H9 (cell line): ENCODE measurements at regions not wholly inside any gene's neighbourhood (a gene's known extent, or its start where the extent isn't known, plus 50 kb on each side); places are given as distances from the start of the nearest gene placed in this dataset.

ENCODE experiments used
- DNase-seq: peaks from one replicate; pipeline ENCODE4 v3.0.0-alpha.2; 2017
- H2AFZ ChIP-seq: one replicate; pipeline ENCODE4 v1.6.1; 2013; ENCODE audit warnings: mild to moderate bottlenecking, low read length, control low read depth, moderate library complexity
- H2AK5ac ChIP-seq: 2 replicates; pipeline ENCODE4 v1.6.1; 2013; ENCODE audit warnings: low read length, control low read depth, mixed read lengths; ENCODE audit not compliant: insufficient read length
- H2BK120ac ChIP-seq: one replicate; pipeline ENCODE4 v1.6.1; 2013; ENCODE audit warnings: low read depth, mild to moderate bottlenecking, low read length, control low read depth, inconsistent platforms; ENCODE audit not compliant: poor library complexity, severe bottlenecking
- H2BK12ac ChIP-seq: 2 replicates; pipeline ENCODE4 v1.6.1; 2013; ENCODE audit warnings: low read length, control low read depth, mixed read lengths, low read depth; ENCODE audit not compliant: insufficient read length
- H2BK15ac ChIP-seq: 2 replicates; pipeline ENCODE4 v1.6.1; 2013; ENCODE audit warnings: low read depth, low read length, control low read depth
- H2BK20ac ChIP-seq: one replicate; pipeline ENCODE4 v1.6.1; 2013; ENCODE audit warnings: low read depth, mild to moderate bottlenecking, low read length, control low read depth, inconsistent platforms; ENCODE audit not compliant: poor library complexity, severe bottlenecking
- H2BK5ac ChIP-seq: 2 replicates; pipeline ENCODE4 v1.6.1; 2013; ENCODE audit warnings: low read length, control low read depth, mixed read lengths; ENCODE audit not compliant: insufficient read length
- H3K14ac ChIP-seq: 2 replicates; pipeline ENCODE4 v1.6.1; 2013; ENCODE audit warnings: low read length, control low read depth; ENCODE audit not compliant: insufficient read depth
- H3K18ac ChIP-seq: 2 replicates; pipeline ENCODE4 v1.6.1; 2013; ENCODE audit warnings: low read depth, mild to moderate bottlenecking, mixed read lengths, low read length, control low read depth; ENCODE audit not compliant: insufficient read length
- H3K23ac ChIP-seq: 2 replicates; pipeline ENCODE4 v1.6.1; 2013; ENCODE audit warnings: low read length, control low read depth, mixed read lengths, low read depth; ENCODE audit not compliant: insufficient read length
- H3K23me2 ChIP-seq: 2 replicates; pipeline ENCODE4 v1.6.1; 2013; ENCODE audit warnings: low read depth, mild to moderate bottlenecking, mixed read lengths, low read length, control low read depth; ENCODE audit not compliant: insufficient read length, poor library complexity, severe bottlenecking
- H3K27ac ChIP-seq: 2 replicates; pipeline ENCODE4 v1.5.1; 2013; ENCODE audit warnings: low read length, control low read depth, mixed read lengths, low read depth; ENCODE audit not compliant: insufficient read length
- H3K27me3 ChIP-seq: 2 replicates; pipeline ENCODE4 v1.6.1; 2013; ENCODE audit warnings: low read length, control low read depth, inconsistent platforms; ENCODE audit not compliant: insufficient read depth
- H3K4ac ChIP-seq: 2 replicates; pipeline ENCODE4 v1.6.1; 2013; ENCODE audit warnings: low read depth, mild to moderate bottlenecking, control low read depth, inconsistent platforms, low read length, moderate library complexity
- H3K4me1 ChIP-seq: 2 replicates; pipeline ENCODE4 v1.6.1; 2013; ENCODE audit warnings: low read length, control low read depth, inconsistent platforms; ENCODE audit not compliant: insufficient read depth
- H3K4me2 ChIP-seq: 2 replicates; pipeline ENCODE4 v1.6.1; 2013; ENCODE audit warnings: low read length, control low read depth, mixed read lengths; ENCODE audit not compliant: insufficient read length, insufficient read depth
- H3K56ac ChIP-seq: 2 replicates; pipeline ENCODE4 v1.6.1; 2013; ENCODE audit warnings: low read depth, mild to moderate bottlenecking, mixed read lengths, low read length, control low read depth; ENCODE audit not compliant: insufficient read length
- H3K79me1 ChIP-seq: 2 replicates; pipeline ENCODE4 v1.6.1; 2013; ENCODE audit warnings: low read depth, mild to moderate bottlenecking, moderate library complexity, low read length, control low read depth, inconsistent platforms; ENCODE audit not compliant: insufficient read depth, poor library complexity, severe bottlenecking
- H3K79me2 ChIP-seq: 2 replicates; pipeline ENCODE4 v1.6.1; 2013; ENCODE audit warnings: low read length, control low read depth, inconsistent platforms; ENCODE audit not compliant: insufficient read depth
- H3K9ac ChIP-seq: 2 replicates; pipeline ENCODE4 v1.6.1; 2013; ENCODE audit warnings: low read length, control low read depth, mixed read lengths; ENCODE audit not compliant: insufficient read length; ENCODE audit errors: extremely low read depth
- H3K9me3 ChIP-seq: one replicate; pipeline ENCODE4 v1.6.1; 2013; ENCODE audit warnings: low read depth, low read length, inconsistent platforms; ENCODE audit not compliant: control insufficient read depth
- H3T11ph ChIP-seq: one replicate; pipeline ENCODE4 v1.6.1; 2013; ENCODE audit warnings: mild to moderate bottlenecking, low read length, control low read depth, inconsistent platforms
- H4K20me1 ChIP-seq: one replicate; pipeline ENCODE4 v1.6.1; 2013; ENCODE audit not compliant: control insufficient read depth, insufficient read length, insufficient read depth
- H4K5ac ChIP-seq: 2 replicates; pipeline ENCODE4 v1.6.1; 2013; ENCODE audit warnings: low read depth, mild to moderate bottlenecking, mixed read lengths, low read length, control low read depth; ENCODE audit not compliant: insufficient read length
- H4K8ac ChIP-seq: replicated peaks from 2 replicates; pipeline ENCODE4 v1.6.1; 2013; ENCODE audit warnings: low read length, control low read depth, mixed read lengths, low read depth; ENCODE audit not compliant: insufficient read length
- H4K91ac ChIP-seq: 2 replicates; pipeline ENCODE4 v1.6.1; 2013; ENCODE audit warnings: low read depth, mild to moderate bottlenecking, moderate library complexity, mixed read lengths, low read length, control low read depth; ENCODE audit not compliant: insufficient read length
- H3K27ac Mint-ChIP-seq, 3 experiments: 2 replicates in 2 of 3; 3 replicates in 1 of 3; pipeline ENCODE4 v1.8.0; 2020 to 2021; ENCODE audit warnings: mixed read lengths in 3 of 3, mild to moderate bottlenecking in 1 of 3, moderate library complexity in 1 of 3
- H3K27me3 Mint-ChIP-seq: 2 replicates; pipeline ENCODE4 v1.8.0; 2021; ENCODE audit warnings: low read depth, mild to moderate bottlenecking, moderate library complexity, mixed read lengths
- H3K36me3 Mint-ChIP-seq, 3 experiments: 2 replicates in 2 of 3; 3 replicates in 1 of 3; pipeline ENCODE4 v1.8.0; 2020 to 2021; ENCODE audit warnings: low read depth in 3 of 3, mixed read lengths in 3 of 3; ENCODE audit not compliant: insufficient read depth in 1 of 3
- H3K4me1 Mint-ChIP-seq, 2 experiments: 2 replicates each; pipeline ENCODE4 v1.8.0; 2020; ENCODE audit warnings: mixed read lengths in 2 of 2
- H3K4me3 Mint-ChIP-seq, 2 experiments: 2 replicates in 1 of 2; 3 replicates in 1 of 2; pipeline ENCODE4 v1.8.0; 2020 to 2021; ENCODE audit warnings: mild to moderate bottlenecking in 2 of 2, mixed read lengths in 2 of 2, moderate library complexity in 1 of 2
- H3K9me3 Mint-ChIP-seq, 2 experiments: 2 replicates in 1 of 2; 3 replicates in 1 of 2; pipeline ENCODE4 v1.8.0; 2020; ENCODE audit warnings: mild to moderate bottlenecking in 2 of 2, mixed read lengths in 2 of 2, moderate library complexity in 1 of 2
- WGBS: extraction: QIAGEN DNeasy Blood & Tissue Kit; methylation state at CpG from one replicate; pipeline ENCODE4 v1.1.7; 2013; ENCODE audit warnings: missing lambda C conversion rate, low lambda C conversion rate, mixed read lengths; ENCODE audit not compliant: insufficient read length; ENCODE audit errors: extremely low coverage; 5-methylcytosine and 5-hydroxymethylcytosine counted together
- TF ChIP-seq, protein P1 (sequence below): fragments of 200-600 bp; sonication (generic); conservative IDR thresholded peaks from 3 replicates; pipeline ENCODE4 v1.8.0; 2021; ENCODE audit warnings: antibody characterized with exemption, mild to moderate bottlenecking

DNA sequence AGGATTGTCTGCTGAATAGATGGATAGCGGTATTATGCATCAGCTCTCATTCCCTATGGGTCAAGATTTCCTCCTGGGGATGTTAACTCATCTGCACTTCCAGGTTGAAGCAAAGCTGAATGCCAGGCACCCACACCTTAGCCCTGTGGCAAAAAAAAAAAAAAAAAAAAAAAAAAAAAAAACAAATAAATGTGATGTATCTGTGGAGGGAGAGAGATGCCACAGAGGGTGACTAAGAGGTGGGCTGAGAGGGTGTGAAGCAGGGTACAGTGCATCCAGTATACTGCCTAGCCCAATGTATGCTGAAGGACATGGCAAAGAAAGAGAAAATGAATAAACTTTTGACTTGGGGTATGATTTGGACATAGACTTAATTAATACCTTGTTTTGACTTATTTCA lies 91.4 kb downstream of the COPS8 start:
- Mint-ChIP-seq H3K4me1 (no peaks in the 10 kb centered on the region), H3K4me3 (no peak overlapping the region), H3K27me3 (peaks cover 2% of the 10 kb centered on the region), H3K27ac (no peak overlapping the region), H3K9me3 (peaks cover 7 to 8% of the 10 kb centered on the region in 2 experiments; a peak in 3 of 5 replicates), H3K36me3 (peaks cover 0 to 3% (median 0%) of the 10 kb centered on the region in 3 experiments; a peak in 1 of 7 replicates)
- Histone ChIP-seq H4K20me1 (no peaks in the 10 kb centered on the region), H2AK5ac (no peak overlapping the region), H3K14ac (no peak overlapping the region), H3K56ac (no peak overlapping the region), H3K4me1 (no peaks in the 10 kb centered on the region), H3K18ac (no peak overlapping the region), H2BK20ac (no peak overlapping the region), H2BK12ac (no peak overlapping the region), H2AFZ (no peak overlapping the region), H3K23ac (no peak overlapping the region), H2BK120ac (no peak overlapping the region), H3T11ph (no peak overlapping the region), H4K8ac (no peak overlapping the region), H3K27ac (no peak overlapping the region), H4K91ac (no peak overlapping the region), H4K5ac (no peak overlapping the region), H2BK5ac (no peak overlapping the region), H3K23me2 (no peaks in the 10 kb centered on the region), H3K27me3 (no peaks in the 10 kb centered on the region), H3K79me1 (no peaks in the 10 kb centered on the region), H3K4me2 (no peak overlapping the region), H3K9ac (no peak overlapping the region), H3K4ac (no peak overlapping the region), H2BK15ac (no peak overlapping the region), H3K79me2 (no peaks in the 10 kb centered on the region), H3K9me3 (no peaks in the 10 kb centered on the region)
- TF ChIP-seq, protein P1, sequence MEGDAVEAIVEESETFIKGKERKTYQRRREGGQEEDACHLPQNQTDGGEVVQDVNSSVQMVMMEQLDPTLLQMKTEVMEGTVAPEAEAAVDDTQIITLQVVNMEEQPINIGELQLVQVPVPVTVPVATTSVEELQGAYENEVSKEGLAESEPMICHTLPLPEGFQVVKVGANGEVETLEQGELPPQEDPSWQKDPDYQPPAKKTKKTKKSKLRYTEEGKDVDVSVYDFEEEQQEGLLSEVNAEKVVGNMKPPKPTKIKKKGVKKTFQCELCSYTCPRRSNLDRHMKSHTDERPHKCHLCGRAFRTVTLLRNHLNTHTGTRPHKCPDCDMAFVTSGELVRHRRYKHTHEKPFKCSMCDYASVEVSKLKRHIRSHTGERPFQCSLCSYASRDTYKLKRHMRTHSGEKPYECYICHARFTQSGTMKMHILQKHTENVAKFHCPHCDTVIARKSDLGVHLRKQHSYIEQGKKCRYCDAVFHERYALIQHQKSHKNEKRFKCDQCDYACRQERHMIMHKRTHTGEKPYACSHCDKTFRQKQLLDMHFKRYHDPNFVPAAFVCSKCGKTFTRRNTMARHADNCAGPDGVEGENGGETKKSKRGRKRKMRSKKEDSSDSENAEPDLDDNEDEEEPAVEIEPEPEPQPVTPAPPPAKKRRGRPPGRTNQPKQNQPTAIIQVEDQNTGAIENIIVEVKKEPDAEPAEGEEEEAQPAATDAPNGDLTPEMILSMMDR: no peak
- WGBS: no CpG with 5 or more reads among the region's 1 CpG
- DNase-seq: no peak
